Ovary (tissue), 3 donors: ENCODE measurements at regions not wholly inside any gene's neighbourhood (a gene's known extent, or its start where the extent isn't known, plus 50 kb on each side); places are given as distances from the start of the nearest gene placed in this dataset.
"Not testable (repeated sequence)": the region's sequence is repeated elsewhere in the genome, so short reads cannot be mapped to it uniquely, and the experiment has no call there.

Experiments used
- CTCF ChIP-seq, 3 donors: fragments of 450-650 bp in 2 of 3; fragments of 200-600 bp in 1 of 3; IDR thresholded peaks; one replicate each; pipeline versions ENCODE4 v1.5.1 to v1.8.0; 2016 to 2022; ENCODE audit warnings: antibody characterized with exemption in 3 of 3, mild to moderate bottlenecking in 1 of 3
- EP300 ChIP-seq: sonication (generic); formaldehyde crosslinking; IDR thresholded peaks from one replicate; pipeline ENCODE4 v1.6.1; 2017; ENCODE audit warnings: antibody characterized with exemption
- donor health status: DM: no; HTN: no; CAD: no.

GRCh38 chr21:9823197-9824157 is 697.9 kb upstream of the TPTE start:
- TF ChIP-seq CTCF (IDR thresholded peaks at IDR 0.05); EP300: not testable (repeated sequence)
